DMS 273 treated with DMSO at 0.1 percent for 48 hours (cell line): ENCODE measurements at regions not wholly inside any gene's neighbourhood (a gene's known extent, or its start where the extent isn't known, plus 50 kb on each side); places are given as distances from the start of the nearest gene placed in this dataset.

Source experiments
- DNase-seq: peaks from one replicate; lab custom pipeline; 2025; lab: John Stamatoyannopoulos, UW

DNA sequence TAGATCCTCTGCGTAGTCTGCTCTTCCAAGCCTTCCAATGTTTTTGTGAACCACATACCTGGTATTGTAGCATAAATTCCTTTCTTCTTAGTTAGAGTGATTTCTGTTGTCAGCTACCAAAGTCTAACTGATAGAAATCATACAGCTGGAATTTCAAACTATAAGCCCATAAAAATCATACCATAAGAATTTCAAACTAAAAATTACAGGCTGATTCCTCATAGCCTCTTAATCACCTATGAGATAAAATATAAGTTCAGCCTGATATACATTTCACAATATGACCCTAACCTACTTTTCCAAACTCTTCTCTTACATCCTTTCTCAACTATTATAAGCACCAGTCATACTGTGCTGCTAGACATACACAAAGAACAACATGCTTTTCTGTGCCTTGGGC lies 64.8 kb downstream of the PTHLH start:
- DNase-seq = no peak

DNA sequence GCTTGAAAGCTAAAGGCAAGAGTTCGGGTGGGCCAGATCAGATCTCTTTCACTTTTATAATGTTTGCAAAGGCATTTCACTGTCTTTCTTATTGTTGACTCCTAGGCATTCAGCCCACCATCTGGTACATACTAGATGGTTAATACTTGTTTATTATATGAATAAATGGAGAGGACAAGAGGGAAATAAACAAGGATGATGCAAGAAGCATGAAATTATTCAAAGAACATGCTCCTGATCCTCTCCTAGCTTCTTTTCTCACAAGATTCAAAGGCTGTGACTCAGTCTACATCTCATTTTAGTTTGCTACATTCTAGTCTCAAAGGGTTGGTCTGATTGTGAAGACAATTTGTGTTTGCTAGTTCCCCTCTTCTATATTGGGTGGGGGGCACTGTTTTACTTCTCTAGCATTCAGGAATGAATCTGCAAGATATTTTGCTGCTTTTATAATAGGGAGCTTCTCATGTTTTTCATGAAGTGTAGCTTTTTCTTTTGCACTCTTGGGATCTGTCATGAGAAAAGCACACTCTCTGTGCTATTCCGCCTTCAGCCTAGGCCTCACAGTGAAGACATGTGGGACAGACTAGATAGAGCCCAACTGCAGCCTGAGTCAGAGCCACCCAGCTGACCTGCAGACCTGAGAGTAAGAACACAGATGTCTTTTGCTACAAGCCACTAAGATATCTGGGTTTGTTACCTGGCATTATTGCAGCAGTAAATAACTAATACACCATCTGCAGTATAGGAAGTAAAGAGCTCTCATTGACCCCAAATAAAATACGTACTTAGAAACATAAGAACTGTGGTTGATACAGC lies 65.7 kb downstream of the PTHLH start:
- DNase-seq = no peak

DNA sequence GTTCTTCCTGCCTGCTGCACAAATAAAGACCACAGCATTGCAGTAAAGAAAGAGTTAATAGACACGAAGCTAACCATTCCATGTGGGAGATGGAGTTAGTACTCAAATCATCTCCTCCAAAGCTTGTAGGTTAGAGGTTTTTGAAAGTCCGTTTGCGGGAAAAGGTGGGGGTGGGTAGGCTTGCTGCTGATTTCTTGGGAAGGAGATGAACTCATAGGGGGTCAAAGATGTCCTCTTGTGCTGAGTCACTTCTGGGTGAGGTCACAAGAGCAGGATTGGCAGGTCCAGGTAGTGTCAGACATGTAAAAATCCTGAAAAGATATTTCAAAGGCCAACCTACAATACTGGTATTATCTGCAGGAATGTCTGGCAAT lies 66.4 kb downstream of the PTHLH start:
- DNase-seq = no peak

DNA sequence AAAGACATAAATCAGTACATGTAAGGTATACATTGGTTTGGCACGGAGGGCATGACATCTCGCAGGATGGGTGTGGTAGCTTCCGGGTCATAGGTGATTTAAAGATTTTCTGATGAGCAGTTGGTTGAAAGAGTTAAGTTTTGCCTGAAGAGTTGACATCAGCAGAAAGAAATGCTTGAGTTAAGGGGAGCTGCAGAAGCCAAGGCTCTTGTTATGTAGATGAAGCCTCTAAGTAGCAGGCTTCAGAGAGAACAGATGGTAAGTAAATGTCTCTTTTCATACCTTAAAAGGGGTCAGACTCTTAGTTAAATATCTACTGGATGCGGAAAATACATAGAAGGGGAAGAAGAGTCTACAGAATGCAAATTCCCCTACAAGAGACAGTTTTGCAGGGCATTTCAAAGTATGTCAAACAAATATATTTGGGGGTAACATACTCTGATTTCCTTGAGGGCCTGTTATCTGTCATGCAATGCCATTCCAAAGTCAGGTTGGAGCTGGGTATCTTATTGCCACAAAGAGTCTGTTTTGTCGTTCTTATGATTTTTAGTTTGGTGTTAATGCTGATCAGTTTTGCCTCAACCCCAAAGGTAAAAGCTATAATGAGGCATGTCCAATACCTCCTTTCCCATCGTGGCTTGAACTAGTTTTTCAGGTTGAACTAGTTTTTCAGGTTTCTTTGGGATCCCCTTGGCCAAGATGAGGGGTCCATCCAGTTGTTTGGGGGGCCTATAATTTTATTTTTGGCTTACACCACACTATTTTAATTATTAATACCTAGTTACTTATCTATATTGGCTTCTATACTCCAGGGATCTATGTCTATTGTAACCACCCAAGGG lies 67.0 kb downstream of the PTHLH start:
- no peak for DNase-seq

DNA sequence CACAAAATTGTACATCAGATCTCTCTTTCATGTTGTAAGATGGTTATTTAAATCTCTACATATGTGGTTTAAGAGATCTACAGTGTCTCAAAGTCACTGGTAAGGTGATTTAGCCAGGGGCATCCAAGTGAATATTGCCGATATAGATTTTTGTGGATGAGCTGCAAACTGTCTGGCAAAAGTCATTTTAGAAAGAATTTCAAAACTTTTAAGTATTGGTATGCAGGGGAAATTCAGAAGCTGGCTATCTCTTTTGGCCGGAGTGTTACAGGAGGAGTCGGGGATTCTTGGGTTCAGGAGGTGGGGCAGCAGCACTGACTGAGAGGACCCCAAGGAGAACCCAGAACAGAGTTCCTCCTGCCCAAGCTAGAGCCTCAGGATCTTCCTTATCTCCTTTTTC lies 69.9 kb downstream of the PTHLH start:
- DNase-seq = no peak

DNA sequence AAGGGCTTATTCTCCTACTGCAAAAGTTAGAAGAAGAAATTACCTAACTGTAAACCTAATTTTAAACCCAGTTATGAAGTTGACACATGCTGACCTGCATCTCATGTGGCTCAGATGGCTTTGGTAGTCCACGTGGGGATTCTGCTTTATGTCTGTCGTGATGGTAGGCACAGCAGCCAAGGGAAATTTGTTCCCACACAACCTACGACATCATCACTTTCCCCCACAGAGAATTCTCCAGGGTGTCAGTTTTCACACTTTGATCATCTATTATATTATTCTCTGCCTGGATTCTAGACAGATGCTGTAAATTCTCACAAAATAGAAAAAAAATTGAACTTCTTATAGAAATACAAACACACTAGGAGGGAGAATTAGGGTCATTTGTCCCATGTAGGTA lies 70.6 kb downstream of the PTHLH start:
- no peak for DNase-seq

DNA sequence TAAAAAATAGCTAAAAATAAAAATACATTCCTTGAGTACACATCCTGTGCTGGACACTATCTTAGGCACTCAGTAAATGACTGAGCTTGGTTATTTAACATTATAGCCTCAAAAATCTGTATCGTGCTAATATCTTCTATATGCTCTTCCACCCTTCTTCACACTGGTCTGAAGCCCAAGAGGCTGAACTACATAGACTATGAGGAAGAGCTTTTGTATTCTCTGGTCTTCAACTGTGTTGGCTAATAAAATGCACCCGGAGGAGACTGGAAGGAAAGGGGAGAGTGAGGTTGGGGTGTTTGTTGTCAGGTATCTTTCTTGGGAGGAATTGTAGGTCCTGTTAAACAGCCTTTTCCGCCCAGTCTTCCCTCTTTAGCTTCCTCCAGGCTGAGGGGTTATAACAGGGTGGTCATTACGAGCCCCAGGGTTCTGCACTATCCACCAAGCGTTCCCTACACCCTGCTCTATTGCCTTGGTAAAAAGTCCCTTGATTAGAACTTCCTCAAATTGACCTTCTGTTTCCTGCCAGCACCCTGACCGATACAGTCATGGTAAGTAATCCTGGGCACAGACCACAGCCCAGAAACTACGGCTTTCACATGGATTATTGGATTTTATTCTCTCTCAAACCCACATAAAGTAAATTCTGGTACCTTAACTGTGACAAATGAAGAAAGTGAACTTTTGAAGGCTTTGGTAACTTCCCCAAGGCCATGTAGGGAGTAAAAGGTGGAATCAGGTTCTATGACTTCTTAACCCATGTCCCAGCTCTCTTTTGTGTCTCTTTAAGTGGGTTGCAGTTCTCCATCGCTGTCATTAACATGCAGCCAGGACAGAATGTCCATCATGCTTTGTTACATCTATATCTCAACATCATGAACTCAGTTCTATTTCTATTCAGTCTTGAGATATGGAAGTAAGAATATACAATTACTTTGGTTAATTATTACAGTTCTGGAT lies 71.3 kb downstream of the PTHLH start:
- DNase-seq = no peak

DNA sequence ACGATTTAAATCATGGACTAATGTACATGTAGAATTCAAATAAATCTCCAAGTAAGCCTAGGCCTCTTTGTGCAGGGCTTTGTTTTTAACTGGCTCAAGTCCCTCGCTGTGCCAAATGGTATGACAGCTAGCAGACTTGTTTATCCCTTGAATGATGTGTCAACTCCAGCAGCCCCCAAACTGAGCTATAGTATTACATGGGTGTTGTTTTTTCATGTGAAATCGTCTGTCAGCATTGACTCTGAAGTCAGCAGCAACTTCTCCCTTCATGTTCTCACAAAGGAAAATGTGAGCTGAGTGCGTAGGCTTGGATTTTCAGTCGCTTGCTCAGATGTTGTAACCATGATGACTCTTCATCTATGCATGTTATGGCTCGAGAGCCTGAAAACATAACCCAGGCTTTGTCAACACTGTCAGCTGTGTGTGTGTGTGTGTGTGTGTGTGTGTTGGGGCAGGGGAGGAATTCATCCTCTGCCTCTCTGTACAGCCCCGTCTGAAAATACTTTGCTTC lies 73.3 kb downstream of the PTHLH start:
- DNase-seq = no peak

DNA sequence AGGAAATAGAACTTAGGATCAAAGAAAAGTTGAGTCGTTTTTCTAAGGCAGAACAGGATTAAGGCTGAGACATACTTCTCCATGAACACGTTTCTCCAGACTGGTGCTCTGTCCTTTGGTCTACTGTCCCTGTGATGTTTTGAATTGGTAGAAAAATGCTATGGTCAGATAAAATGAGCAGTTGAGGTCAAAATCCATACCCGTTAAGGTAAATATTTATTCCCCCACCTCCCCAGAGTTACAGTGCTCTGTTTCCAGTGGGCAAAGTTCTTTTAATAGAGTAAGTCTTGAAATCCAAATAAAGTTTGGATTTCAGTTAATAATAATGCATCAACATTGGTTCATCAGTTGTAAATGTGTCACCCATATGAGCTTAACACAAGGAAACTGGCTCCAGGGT lies 74.5 kb downstream of the PTHLH start:
- no peak for DNase-seq

DNA sequence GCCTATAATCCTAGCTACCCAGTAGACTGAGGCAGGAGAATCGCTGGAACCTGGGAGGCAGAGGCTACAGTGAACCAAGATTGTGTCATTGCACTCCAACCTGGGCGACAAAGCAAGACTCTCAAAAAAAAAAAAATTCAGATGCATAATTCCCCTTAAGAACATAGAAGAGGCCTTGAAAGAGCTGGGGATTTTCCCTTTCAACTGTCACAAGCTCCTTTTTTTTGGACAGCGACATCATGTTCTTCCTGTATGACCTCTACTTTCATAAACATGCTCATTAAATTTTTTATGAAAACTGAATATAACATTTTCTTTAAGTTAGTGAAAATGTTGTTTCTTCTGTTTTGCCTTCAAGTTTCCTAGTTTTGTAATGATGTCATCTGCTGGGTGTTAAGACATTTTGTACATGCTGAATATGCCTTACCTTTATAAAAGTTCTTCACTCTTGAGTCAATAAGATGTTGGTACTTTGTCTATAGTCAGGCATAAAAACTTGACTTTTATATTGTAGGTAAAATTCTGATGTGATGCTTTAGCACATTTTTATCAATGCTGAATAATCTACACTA lies 76.0 kb downstream of the PTHLH start:
- no peak for DNase-seq

DNA sequence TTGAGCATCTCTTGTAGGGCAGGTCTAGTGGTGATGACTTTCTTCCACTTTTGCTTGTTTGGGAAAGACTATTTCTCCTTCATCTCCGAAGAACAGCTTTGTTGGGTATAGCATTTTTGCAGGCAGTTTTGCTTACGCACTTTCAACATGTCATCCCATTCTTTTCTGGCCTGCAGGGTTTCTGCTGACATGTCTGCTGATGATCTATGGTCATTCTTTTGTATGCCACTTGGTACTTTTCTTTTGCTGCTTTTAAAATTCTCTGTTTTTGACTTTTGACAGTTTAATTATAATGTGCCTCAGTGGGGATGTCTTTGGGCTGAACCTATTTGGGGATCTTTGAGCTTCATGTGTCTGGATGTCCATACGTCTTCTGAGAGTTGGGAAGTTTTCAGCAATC lies 78.2 kb downstream of the PTHLH start:
- DNase-seq = no peak

DNA sequence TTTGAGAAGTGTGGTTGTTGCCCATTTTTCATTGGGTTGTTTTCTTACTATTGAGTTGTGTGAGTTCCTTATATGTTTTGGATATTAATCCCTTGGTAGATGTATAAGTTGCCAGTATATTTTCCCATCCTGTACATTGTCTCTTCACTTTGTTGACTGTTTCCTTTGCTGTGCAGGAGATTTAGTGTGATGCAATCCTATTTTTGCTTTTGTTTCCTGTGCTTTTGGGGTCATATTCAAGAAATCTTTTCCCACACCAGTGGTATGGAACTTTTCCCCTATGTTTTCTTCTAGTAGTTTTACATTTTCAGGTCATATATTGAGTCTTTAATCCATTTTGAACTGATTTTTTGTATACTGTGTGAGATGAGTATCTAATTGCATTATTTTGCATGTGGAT lies 92.8 kb downstream of the PTHLH start:
- DNase-seq = no peak

DNA sequence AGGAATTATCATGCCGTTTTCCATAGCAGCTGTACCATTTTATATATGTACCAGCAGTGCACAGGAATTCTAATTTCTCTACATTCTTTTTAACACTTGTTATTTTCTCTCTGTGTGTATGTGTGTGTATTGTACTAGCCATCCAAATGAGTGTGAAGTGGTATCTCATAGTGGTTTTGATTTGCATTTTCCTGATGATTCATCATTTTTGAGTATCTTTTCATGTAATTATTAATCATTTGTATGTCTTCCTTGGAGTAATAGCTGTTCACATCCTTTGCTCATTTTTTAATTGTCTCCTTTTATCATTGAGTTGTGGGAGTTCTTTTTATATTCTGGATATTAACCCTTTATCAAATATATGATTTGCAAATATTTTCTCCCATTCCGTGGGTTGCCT lies 95.6 kb upstream of the MANSC4 start:
- no peak for DNase-seq

DNA sequence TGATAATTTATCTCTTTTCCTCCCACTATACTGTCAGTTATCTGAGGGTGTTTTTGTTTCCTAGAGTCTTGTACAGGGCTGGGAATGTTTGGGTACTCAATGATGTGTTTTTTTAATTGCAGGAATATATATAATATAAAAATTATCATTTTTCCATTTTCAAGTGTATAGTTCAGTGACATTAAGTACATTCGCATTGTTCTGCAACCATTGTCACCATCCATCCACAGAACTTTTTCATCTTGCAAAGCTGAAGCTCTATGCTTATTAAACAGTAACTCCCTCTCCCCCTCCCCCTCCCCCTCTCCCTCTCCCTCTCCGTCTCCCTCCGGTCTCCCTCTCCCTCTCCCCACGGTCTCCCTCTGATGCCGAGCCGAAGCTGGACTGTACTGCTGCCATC lies 93.0 kb upstream of the MANSC4 start:
- DNase-seq = no peak

DNA sequence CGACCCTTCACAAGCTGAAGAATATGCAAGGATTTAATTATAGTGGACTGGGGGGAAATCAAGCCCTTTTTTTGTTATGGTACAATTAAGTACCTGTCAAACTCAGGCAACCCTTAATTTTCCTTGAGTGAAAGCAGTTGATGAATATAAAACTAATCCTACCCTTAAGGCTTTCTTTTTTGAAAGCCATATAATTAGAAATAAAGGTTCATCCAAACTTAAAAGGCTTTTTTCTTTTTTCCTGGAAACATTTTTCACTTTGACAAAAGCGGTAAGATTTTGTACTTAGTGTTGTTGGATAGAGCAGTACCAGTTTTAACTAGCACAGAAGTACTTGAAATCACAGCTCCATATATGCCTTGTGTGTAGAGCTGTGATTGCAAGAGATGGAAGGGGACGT lies 91.9 kb upstream of the MANSC4 start:
- no peak for DNase-seq

DNA sequence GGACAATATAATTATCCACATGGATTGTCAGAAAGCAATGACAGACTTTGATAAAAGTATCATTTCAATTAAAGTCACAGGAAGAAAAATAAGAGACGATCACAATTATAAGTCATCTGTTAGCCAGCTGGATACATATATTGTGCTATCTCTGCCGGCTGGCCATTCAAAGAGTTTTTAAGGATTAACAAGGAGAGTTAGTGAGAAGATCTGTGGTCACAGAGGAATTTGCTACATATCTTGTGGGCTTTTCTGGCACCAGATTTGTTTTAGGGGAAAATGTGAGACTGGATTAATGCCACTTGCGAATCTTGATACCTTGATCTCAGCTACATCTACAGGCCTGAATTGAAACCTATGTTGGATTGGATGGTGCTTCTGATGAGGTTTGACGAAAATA lies 90.9 kb upstream of the MANSC4 start:
- DNase-seq = no peak

DNA sequence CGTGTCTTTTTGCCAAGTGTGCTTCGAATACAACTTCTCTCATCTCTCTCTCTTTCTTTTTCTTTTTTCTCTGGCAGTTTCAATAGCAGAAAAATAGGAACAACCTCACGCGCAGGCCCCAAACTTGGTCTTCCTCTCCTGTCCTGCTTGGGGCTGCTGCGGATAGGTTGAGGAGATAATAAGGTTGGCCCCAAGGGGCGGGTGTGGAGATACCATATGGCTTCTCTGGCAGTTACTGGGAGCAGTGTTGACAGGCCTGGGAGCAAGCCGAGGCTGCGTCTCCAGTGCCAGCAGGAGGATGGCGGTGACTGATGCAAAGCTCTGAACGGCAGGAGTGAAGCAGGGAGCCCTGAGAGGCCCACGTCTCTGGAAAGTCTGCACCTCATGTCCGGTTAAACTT lies 89.5 kb upstream of the MANSC4 start:
- DNase-seq = peak; percentile 66

DNA sequence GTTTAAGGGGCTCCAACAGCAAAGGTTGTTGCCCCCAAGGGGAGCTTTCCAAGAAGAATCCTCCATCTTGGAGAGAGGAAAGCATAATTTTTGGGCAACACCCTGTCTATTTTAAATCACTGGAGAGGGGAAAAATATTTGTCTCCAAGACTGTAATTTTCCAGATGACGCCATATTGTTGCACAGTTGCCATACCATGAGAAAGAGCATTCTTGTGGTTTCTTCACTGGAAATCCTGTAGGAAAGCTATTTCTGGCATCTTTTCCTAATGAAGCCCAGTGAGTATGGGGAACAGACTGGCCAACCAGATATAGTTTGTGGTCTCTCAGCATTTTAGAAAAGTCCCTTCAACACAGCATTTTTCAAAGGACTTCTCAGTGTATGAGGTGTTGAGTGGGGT lies 88.1 kb upstream of the MANSC4 start:
- no peak for DNase-seq

DNA sequence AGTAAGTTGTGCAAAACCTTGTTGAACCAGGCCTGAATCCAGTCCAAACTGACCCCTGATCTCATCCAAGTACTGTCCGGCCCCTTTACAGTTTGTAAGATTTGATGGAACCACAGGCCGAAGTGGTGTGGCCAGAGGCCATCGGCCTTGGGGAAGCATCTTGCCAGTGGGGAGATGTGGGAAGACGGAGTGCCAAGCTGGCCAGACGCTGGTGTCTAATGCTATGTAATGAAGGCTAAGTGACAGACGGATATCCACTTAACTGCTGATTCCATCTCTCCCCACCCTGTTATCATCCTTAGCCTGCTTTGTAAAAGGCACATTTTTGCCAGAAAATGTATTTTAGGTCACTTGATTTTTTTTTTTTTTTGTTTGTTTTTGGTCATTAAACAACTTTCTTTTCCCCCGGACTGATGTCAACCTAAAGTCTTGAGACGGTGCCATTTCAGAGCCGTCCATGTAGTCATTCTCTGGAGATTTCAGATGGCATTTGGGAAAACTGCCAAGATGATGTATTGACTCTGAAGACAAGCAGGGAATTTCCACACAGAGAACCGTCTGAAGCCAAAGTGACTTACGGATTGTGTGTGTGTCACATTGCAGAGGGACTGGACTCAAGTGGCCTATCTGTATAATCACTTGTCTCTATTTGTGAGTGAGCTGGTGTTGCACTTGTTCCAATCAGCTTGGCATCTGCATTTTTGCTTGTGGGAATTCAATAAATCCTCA lies 86.5 kb upstream of the MANSC4 start:
- DNase-seq = no peak

DNA sequence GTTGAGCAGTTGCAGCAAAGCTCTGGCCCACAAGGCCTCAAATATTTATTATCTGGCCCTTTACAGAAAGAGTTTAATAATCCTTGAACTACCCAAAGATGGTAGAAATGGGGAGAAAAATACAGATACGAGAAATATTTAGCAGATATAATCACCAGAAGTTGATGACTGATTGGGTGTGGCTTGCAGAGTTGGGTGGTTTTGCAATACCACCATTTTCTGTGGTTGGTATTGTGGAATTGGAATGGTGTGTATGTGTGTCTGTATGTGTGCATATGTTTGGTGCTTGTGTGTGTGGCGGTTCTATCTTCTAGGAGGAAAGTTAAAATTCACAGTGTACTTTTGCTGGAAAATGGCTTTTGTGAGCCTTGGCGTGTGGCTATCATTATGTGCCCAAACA lies 85.4 kb upstream of the MANSC4 start:
- no peak for DNase-seq

DNA sequence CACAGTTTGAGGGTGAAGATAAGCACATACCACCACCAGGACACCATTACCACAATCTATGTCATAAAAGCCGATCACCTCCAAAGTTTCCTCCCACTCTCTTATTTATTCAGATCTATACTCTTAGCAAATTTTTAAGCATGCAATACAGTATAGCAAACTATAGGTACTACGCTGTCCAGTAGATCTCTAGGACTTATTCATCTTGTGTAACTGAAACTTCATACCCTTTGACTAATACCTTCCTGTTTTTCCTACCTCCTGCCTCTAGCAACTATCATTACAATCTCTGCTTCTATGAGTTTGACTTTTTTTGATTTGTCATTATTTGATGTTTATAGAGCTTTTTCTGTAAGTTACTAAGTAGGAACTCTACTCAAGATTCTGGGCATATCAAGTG lies 84.5 kb upstream of the MANSC4 start:
- no peak for DNase-seq
